ENCODE measurements at regions not wholly inside any gene's neighbourhood (a gene's known extent, or its start where the extent isn't known, plus 50 kb on each side); places are given as distances from the start of the nearest gene placed in this dataset.

DNA sequence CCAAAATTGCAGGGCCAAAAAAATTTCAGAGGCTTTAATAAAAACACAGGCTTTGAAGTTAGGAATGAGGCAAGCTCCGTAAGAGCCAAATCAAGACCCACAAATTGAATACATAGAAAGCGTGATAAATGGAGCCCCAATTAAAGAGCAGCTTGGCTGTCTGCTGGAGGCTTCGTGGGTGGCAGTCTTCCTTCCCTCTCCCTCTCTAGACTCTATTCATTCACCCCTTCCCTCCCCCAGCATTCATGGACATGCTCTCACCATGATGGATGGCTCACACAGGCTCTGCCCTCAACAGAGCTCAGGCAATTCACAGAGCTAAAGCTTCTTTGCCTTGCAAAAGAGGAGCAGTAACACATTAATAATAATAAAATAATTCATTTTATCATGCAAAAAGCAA is 214.1 kb downstream of the HERPUD2 start:
- TF ChIP-seq EZH2 (IDR thresholded peaks at IDR 0.05; ENCODE audit: borderline replicate concordance, low read length): no peak
- TF ChIP-seq, protein P1, sequence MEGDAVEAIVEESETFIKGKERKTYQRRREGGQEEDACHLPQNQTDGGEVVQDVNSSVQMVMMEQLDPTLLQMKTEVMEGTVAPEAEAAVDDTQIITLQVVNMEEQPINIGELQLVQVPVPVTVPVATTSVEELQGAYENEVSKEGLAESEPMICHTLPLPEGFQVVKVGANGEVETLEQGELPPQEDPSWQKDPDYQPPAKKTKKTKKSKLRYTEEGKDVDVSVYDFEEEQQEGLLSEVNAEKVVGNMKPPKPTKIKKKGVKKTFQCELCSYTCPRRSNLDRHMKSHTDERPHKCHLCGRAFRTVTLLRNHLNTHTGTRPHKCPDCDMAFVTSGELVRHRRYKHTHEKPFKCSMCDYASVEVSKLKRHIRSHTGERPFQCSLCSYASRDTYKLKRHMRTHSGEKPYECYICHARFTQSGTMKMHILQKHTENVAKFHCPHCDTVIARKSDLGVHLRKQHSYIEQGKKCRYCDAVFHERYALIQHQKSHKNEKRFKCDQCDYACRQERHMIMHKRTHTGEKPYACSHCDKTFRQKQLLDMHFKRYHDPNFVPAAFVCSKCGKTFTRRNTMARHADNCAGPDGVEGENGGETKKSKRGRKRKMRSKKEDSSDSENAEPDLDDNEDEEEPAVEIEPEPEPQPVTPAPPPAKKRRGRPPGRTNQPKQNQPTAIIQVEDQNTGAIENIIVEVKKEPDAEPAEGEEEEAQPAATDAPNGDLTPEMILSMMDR (IDR thresholded peaks at IDR 0.05; ENCODE audit: low read length): no peak
- H2AFZ ChIP-seq (ENCODE audit: low read length): no peak overlapping the region
- no peaks in the 10 kb centered on the region for H3K36me3 ChIP-seq (ENCODE audit: insufficient read depth, low read length)
- H3K9me2 ChIP-seq (ENCODE audit: low read depth, low read length): no peaks in the 10 kb centered on the region
- no peak overlapping the region for H3K9ac ChIP-seq (ENCODE audit: low read length)
- H4K20me1 ChIP-seq (ENCODE audit: insufficient read depth, low read length): no peaks in the 10 kb centered on the region
- H3K27ac ChIP-seq (ENCODE audit: low read depth, low read length, poor library complexity, severe bottlenecking): no peak overlapping the region
- H3K4me2 ChIP-seq (ENCODE audit: low read length): no peak overlapping the region
- no peaks in the 10 kb centered on the region for H3F3A ChIP-seq (ENCODE audit: insufficient read depth, low read length)
- H3K9me3 ChIP-seq (ENCODE audit: low read length): no peaks in the 10 kb centered on the region; the same call in 1 of the 2 replicates
- H3K27me3 ChIP-seq (ENCODE audit: insufficient read depth, low read length): no peaks in the 10 kb centered on the region
- H3K4me1 ChIP-seq (ENCODE audit: insufficient read depth, low read length, severe bottlenecking): no peaks in the 10 kb centered on the region
- no peak overlapping the region for H3K4me3 ChIP-seq (ENCODE audit: low read depth, low read length, poor library complexity, severe bottlenecking)
- no peaks in the 10 kb centered on the region for H3K79me2 ChIP-seq (ENCODE audit: insufficient read depth, low read length)

DNA sequence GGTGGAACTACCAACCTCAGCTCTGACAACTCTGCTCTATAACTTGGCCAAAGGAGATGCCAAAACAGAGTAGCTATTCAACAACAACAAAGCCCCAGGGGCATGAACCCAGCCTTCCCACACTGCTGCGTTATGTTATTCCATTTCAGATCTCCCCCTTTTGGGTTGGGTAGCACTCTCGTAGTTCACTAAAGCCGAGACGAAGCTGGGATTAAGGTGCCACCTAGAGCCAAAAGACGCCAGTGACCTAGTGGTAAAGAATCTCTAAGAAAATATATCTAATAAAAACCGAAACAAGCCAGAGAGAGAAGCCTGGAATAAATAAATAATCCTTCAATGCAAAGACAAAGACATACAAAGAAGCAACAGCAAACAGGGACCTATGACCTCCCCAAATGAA is 217.3 kb downstream of the HERPUD2 start:
- H3K4me1 ChIP-seq (ENCODE audit: insufficient read depth, low read length, severe bottlenecking): no peaks in the 10 kb centered on the region
- H3K9me2 ChIP-seq (ENCODE audit: low read depth, low read length): no peaks in the 10 kb centered on the region
- no peak overlapping the region for H3K4me2 ChIP-seq (ENCODE audit: low read length)
- H3K4me3 ChIP-seq (ENCODE audit: low read depth, low read length, poor library complexity, severe bottlenecking): no peak overlapping the region
- no peaks in the 10 kb centered on the region for H3F3A ChIP-seq (ENCODE audit: insufficient read depth, low read length)
- no peak overlapping the region for H2AFZ ChIP-seq (ENCODE audit: low read length)
- H4K20me1 ChIP-seq (ENCODE audit: insufficient read depth, low read length): no peaks in the 10 kb centered on the region
- no peaks in the 10 kb centered on the region for H3K27me3 ChIP-seq (ENCODE audit: insufficient read depth, low read length)
- no peaks in the 10 kb centered on the region for H3K79me2 ChIP-seq (ENCODE audit: insufficient read depth, low read length)
- no peak overlapping the region for H3K9ac ChIP-seq (ENCODE audit: low read length)
- TF ChIP-seq EZH2 (IDR thresholded peaks at IDR 0.05; ENCODE audit: borderline replicate concordance, low read length): no peak
- no peaks in the 10 kb centered on the region; the same call in 1 of the 2 replicates for H3K9me3 ChIP-seq (ENCODE audit: low read length)
- H3K36me3 ChIP-seq (ENCODE audit: insufficient read depth, low read length): no peaks in the 10 kb centered on the region
- no peak overlapping the region for H3K27ac ChIP-seq (ENCODE audit: low read depth, low read length, poor library complexity, severe bottlenecking)

GRCh38 chr7:35474100-35474499 is 220.2 kb upstream of the TBX20 start:
- no peaks in the 10 kb centered on the region for H3F3A ChIP-seq (ENCODE audit: insufficient read depth, low read length)
- H3K4me3 ChIP-seq (ENCODE audit: low read depth, low read length, poor library complexity, severe bottlenecking): no peak overlapping the region
- H3K9ac ChIP-seq (ENCODE audit: low read length): no peak overlapping the region
- no peaks in the 10 kb centered on the region for H3K27me3 ChIP-seq (ENCODE audit: insufficient read depth, low read length)
- H4K20me1 ChIP-seq (ENCODE audit: insufficient read depth, low read length): no peaks in the 10 kb centered on the region
- no peak overlapping the region for H3K4me2 ChIP-seq (ENCODE audit: low read length)
- H2AFZ ChIP-seq (ENCODE audit: low read length): no peak overlapping the region
- no peak overlapping the region for H3K27ac ChIP-seq (ENCODE audit: low read depth, low read length, poor library complexity, severe bottlenecking)
- TF ChIP-seq EZH2 (IDR thresholded peaks at IDR 0.05; ENCODE audit: borderline replicate concordance, low read length): no peak
- TF ChIP-seq, protein P1 (IDR thresholded peaks at IDR 0.05; ENCODE audit: low read length): no peak
- H3K4me1 ChIP-seq (ENCODE audit: insufficient read depth, low read length, severe bottlenecking): no peaks in the 10 kb centered on the region
- H3K9me3 ChIP-seq (ENCODE audit: low read length): no peaks in the 10 kb centered on the region; the same call in 1 of the 2 replicates
- no peaks in the 10 kb centered on the region; the same call in 1 of the 2 replicates for H3K9me2 ChIP-seq (ENCODE audit: low read depth, low read length)
- no peaks in the 10 kb centered on the region for H3K79me2 ChIP-seq (ENCODE audit: insufficient read depth, low read length)
- H3K36me3 ChIP-seq (ENCODE audit: insufficient read depth, low read length): no peaks in the 10 kb centered on the region

DNA sequence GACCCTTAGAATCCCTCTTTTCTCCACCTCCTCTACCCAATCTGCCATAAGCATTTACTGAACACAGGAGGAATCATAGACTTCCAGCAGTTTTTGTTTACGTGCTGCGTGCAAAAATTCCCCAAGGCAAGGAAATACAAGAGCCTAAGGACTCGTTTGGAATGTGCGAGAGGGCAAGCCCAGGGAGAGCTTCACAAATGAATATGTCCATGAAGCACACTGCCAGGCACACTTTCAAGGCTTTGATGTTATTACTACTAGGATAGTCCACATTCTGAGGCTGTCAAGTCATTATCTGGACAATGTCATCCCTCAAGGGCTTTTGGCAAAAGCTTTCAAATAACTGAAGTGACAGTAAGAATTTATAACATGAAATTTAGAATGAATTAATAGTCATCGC is 214.7 kb upstream of the TBX20 start:
- H3K27ac ChIP-seq (ENCODE audit: low read depth, low read length, poor library complexity, severe bottlenecking): no peak overlapping the region
- no peak overlapping the region for H3K4me2 ChIP-seq (ENCODE audit: low read length)
- H3K27me3 ChIP-seq (ENCODE audit: insufficient read depth, low read length): no peaks in the 10 kb centered on the region
- no peaks in the 10 kb centered on the region for H3K4me1 ChIP-seq (ENCODE audit: insufficient read depth, low read length, severe bottlenecking)
- H3K9ac ChIP-seq (ENCODE audit: low read length): no peak overlapping the region
- no peaks in the 10 kb centered on the region for H3K36me3 ChIP-seq (ENCODE audit: insufficient read depth, low read length)
- no peaks in the 10 kb centered on the region; the same call in 1 of the 2 replicates for H3K9me2 ChIP-seq (ENCODE audit: low read depth, low read length)
- no peak overlapping the region for H3K4me3 ChIP-seq (ENCODE audit: low read depth, low read length, poor library complexity, severe bottlenecking)
- H3K79me2 ChIP-seq (ENCODE audit: insufficient read depth, low read length): no peaks in the 10 kb centered on the region
- no peaks in the 10 kb centered on the region for H3F3A ChIP-seq (ENCODE audit: insufficient read depth, low read length)
- no peak overlapping the region for H2AFZ ChIP-seq (ENCODE audit: low read length)
- TF ChIP-seq, protein P1 (IDR thresholded peaks at IDR 0.05; ENCODE audit: low read length): no peak
- TF ChIP-seq EZH2 (IDR thresholded peaks at IDR 0.05; ENCODE audit: borderline replicate concordance, low read length): no peak
- H3K9me3 ChIP-seq (ENCODE audit: low read length): no peaks in the 10 kb centered on the region
- no peaks in the 10 kb centered on the region for H4K20me1 ChIP-seq (ENCODE audit: insufficient read depth, low read length)

Measured in OCI-LY1 (cell line).